Type B pancreatic cell (in vitro differentiated cells): ENCODE measurements at regions not wholly inside any gene's neighbourhood (a gene's known extent, or its start where the extent isn't known, plus 50 kb on each side); places are given as distances from the start of the nearest gene placed in this dataset.
A peak's percentile ranks its signal among the peaks of the same experiment; 100 is the strongest.

Experiments used
- DNase-seq: peaks from one replicate; pipeline ENCODE4 v3.0.0; 2021; ENCODE audit warnings: mixed read lengths; ENCODE audit not compliant: unreplicated experiment; ENCODE audit errors: extremely low spot score
- H3K27ac Mint-ChIP-seq: 2 replicates; pipeline ENCODE4 v1.8.0; 2021; ENCODE audit warnings: mild to moderate bottlenecking, mixed read lengths
- H3K27me3 Mint-ChIP-seq: 2 replicates; pipeline ENCODE4 v1.8.0; 2021; ENCODE audit warnings: mixed read lengths
- H3K36me3 Mint-ChIP-seq: 2 replicates; pipeline ENCODE4 v1.8.0; 2021; ENCODE audit warnings: mixed read lengths
- H3K4me1 Mint-ChIP-seq: one replicate; pipeline ENCODE4 v1.8.0; 2021; ENCODE audit warnings: mixed read lengths; ENCODE audit not compliant: unreplicated experiment
- H3K4me3 Mint-ChIP-seq: 2 replicates; pipeline ENCODE4 v1.8.0; 2021; ENCODE audit warnings: mild to moderate bottlenecking, mixed read lengths
- H3K9me3 Mint-ChIP-seq: 2 replicates; pipeline ENCODE4 v1.8.0; 2021; ENCODE audit warnings: mixed read lengths
- CTCF ChIP-seq: fragments of 200-600 bp; sonication (generic); conservative IDR thresholded peaks from 2 replicates; pipeline ENCODE4 v1.5.0; 2021; ENCODE audit warnings: antibody characterized with exemption, mild to moderate bottlenecking

- Mint-ChIP-seq H3K27ac (no peak overlapping the region), H3K4me1 (no peaks in the 10 kb centered on the region), H3K27me3 (no peaks in the 10 kb centered on the region), H3K4me3 (no peak overlapping the region), H3K9me3 (peaks cover 11% of the 10 kb centered on the region), H3K36me3 (no peaks in the 10 kb centered on the region)
- DNase-seq = no peak
- no peak for TF ChIP-seq CTCF
Observed at GRCh38 chr13:38518328-38518727, 168.5 kb upstream of the FREM2 start.

- no peak for DNase-seq
- Mint-ChIP-seq H3K4me3 (no peak overlapping the region), H3K27me3 (no peaks in the 10 kb centered on the region), H3K27ac (no peak overlapping the region), H3K4me1 (no peaks in the 10 kb centered on the region), H3K9me3 (peaks cover 11% of the 10 kb centered on the region), H3K36me3 (no peaks in the 10 kb centered on the region)
- TF ChIP-seq CTCF = no peak
Observed at GRCh38 chr13:38519229-38519911, 167.5 kb upstream of the FREM2 start.

- Mint-ChIP-seq H3K9me3 (peaks cover 11% of the 10 kb centered on the region), H3K4me1 (no peaks in the 10 kb centered on the region), H3K36me3 (no peaks in the 10 kb centered on the region), H3K27me3 (no peaks in the 10 kb centered on the region), H3K27ac (no peak overlapping the region), H3K4me3 (no peak overlapping the region)
- TF ChIP-seq CTCF = no peak
- no peak for DNase-seq
Observed at GRCh38 chr13:38520041-38520440, 166.8 kb upstream of the FREM2 start.

GRCh38 chr13:38527140-38527539, 159.7 kb upstream of the FREM2 start:
- no peaks in the 10 kb centered on the region for H3K36me3 Mint-ChIP-seq
- no peak for DNase-seq
- no peak overlapping the region for H3K4me3 Mint-ChIP-seq
- H3K27ac Mint-ChIP-seq = no peak overlapping the region
- TF ChIP-seq CTCF = no peak
- no peaks in the 10 kb centered on the region for H3K9me3 Mint-ChIP-seq
- H3K4me1 Mint-ChIP-seq = peaks cover 5% of the 10 kb centered on the region
- no peaks in the 10 kb centered on the region for H3K27me3 Mint-ChIP-seq

- Mint-ChIP-seq H3K27me3 (no peaks in the 10 kb centered on the region), H3K36me3 (no peaks in the 10 kb centered on the region), H3K9me3 (no peaks in the 10 kb centered on the region), H3K4me1 (peaks cover 5% of the 10 kb centered on the region), H3K4me3 (no peak overlapping the region), H3K27ac (no peak overlapping the region)
- TF ChIP-seq CTCF = no peak
- no peak for DNase-seq
Observed at GRCh38 chr13:38528986-38529385, 157.9 kb upstream of the FREM2 start.

GRCh38 chr13:38530492-38530891, 156.4 kb upstream of the FREM2 start:
- no peak overlapping the region for H3K4me3 Mint-ChIP-seq
- no peaks in the 10 kb centered on the region for H3K27me3 Mint-ChIP-seq
- H3K4me1 Mint-ChIP-seq = peaks cover 5% of the 10 kb centered on the region
- DNase-seq = no peak
- H3K27ac Mint-ChIP-seq = no peak overlapping the region
- no peaks in the 10 kb centered on the region for H3K9me3 Mint-ChIP-seq
- peak; percentile 66 for TF ChIP-seq CTCF
- H3K36me3 Mint-ChIP-seq = no peaks in the 10 kb centered on the region
